Suppressor macrophage treated with lipopolysaccharide for 1 hour (primary cell): ENCODE measurements at regions not wholly inside any gene's neighbourhood (a gene's known extent, or its start where the extent isn't known, plus 50 kb on each side); places are given as distances from the start of the nearest gene placed in this dataset.

Experiments
- DNase-seq, 3 donors: peaks; one replicate each; pipeline ENCODE4 v3.0.0-alpha.2; 2020 to 2022

GRCh38 chr13:103308667-103309066 lies 242.4 kb upstream of the SLC10A2 start:
- no peak for DNase-seq

- DNase-seq = no peak
Observed at GRCh38 chr13:103306163-103306562, 239.9 kb upstream of the SLC10A2 start.

DNA sequence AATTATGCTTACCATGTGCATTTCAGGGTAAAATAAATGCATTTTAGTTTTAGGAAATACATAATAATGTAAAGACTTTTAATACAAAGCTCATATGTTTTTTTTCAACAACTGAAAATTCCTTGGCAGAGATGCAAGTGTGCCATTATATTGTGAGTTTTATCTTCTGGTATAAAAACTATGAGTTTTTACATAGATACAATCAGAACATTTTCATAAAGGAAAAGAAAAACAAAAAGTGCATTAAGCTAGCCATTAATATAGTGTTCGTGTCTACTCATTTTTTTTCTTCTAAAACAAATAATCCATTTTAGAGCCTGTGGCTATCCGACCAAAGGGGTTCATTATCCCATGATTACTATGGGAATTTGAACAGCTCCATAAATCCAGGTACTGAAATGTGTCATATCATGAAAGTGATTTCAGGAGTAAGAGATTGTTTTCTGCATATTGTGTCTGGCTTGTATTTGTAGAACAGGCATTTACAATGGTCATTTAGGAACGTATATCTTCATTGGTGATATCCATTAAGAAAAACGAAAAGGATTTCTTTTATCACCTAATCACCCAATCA lies 236.9 kb upstream of the SLC10A2 start:
- DNase-seq = no peak

- no peak for DNase-seq
Observed at GRCh38 chr13:103302676-103303075, 236.5 kb upstream of the SLC10A2 start.

DNA sequence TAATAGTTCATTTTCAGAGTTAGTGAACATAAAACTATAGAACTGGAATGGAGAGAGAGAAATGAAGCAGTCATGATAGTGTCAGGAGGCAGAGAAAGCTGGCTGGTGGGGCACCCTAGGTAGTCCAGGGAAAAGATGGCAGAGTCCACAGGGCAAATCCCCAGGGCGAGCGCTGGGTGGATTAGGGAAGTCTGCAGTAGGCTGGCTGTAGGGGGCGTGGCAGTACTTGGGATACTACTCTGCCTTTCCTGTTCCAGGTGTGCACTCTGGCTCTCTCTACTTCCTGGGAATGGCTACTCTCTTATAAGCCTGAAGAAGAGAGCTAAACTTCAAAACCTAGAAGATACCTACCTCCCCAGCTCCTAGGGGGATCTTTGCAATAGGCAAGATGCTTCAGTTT lies 232.9 kb upstream of the SLC10A2 start:
- no peak for DNase-seq

DNA sequence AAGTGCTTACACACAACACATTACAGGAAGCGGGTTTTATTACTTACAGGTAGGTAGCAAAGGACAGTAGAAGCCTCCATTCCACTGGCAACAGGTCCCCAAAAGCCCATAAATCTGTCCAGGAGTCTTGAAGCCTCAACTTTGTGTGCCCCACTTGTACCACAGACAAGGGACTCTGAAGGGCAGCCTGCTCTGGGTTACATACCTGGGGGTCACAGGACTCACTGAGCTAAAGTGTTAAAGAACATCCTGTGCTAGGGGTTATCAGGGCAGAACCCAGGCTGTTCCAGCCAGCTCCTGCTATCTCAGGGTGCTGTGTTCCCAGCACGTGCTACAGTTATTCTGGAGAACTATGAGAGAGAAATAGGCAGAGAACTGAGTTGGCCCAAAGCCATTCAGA lies 230.9 kb upstream of the SLC10A2 start:
- no peak for DNase-seq

- DNase-seq = no peak
Observed at GRCh38 chr13:103291798-103292572, 225.8 kb upstream of the SLC10A2 start.

- DNase-seq = no peak
Observed at GRCh38 chr13:103291226-103291625, 225.0 kb upstream of the SLC10A2 start.

DNA sequence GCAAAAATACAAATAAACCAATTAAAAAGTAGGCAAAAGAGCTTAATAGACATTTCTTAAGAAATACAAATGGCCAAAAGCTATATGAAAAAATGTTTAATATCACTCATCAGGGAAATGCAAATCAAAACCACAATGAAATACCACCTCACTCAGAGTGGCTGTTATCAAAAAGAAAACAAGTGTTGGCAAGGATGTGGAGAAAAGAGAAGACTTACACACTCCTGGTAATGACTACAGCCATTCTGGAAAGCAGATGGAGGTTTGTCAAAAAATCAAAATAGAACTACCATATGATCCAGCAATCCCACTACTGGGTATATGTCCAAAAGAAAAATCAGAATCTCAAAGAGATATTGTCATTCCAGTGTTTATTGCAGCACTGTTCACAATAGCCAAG lies 223.5 kb upstream of the SLC10A2 start:
- DNase-seq = no peak

GRCh38 chr13:103288114-103288513 lies 221.9 kb upstream of the SLC10A2 start:
- DNase-seq = no peak

- no peak for DNase-seq
Observed at GRCh38 chr13:103287659-103288058, 221.4 kb upstream of the SLC10A2 start.

GRCh38 chr13:103284466-103284865 lies 218.2 kb upstream of the SLC10A2 start:
- DNase-seq = no peak

- DNase-seq = no peak
Observed at GRCh38 chr13:103283451-103283820, 217.2 kb upstream of the SLC10A2 start.

GRCh38 chr13:103282571-103283450 lies 216.6 kb upstream of the SLC10A2 start:
- DNase-seq = no peak

DNA sequence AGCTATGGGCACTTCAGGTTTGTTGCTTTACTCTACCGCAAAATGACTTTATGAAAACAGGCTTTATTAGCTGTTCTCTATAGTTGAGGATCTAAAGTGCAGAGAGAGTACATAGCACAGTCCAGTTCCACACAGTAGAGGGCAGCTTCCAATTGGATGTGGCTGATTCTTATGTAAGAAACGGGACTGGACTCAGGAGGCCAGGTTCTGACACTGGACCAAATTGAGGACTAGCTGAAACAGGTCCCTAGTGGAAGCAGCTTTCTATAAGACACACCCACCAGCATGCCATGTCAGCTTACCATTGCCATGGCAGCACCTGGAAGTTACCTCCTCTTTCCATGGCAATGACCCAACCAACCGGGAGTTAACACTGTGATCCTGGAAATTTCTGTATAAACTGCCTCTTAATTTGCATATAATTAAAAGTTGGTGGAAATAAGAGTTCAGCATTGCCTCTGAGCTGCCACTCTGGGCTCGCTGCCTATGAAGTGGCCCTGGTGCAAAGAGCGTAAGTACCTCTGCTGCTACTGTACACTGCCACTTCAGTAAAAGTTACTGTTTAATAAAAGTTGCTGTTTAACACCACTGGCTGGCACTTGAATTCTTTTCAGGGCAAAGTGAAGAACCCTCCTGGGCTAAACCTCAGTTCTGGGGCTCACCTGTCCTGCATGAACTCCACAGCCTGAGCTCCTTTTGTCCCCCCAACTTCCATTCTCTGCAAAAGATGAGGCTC lies 211.9 kb upstream of the SLC10A2 start:
- no peak for DNase-seq

DNA sequence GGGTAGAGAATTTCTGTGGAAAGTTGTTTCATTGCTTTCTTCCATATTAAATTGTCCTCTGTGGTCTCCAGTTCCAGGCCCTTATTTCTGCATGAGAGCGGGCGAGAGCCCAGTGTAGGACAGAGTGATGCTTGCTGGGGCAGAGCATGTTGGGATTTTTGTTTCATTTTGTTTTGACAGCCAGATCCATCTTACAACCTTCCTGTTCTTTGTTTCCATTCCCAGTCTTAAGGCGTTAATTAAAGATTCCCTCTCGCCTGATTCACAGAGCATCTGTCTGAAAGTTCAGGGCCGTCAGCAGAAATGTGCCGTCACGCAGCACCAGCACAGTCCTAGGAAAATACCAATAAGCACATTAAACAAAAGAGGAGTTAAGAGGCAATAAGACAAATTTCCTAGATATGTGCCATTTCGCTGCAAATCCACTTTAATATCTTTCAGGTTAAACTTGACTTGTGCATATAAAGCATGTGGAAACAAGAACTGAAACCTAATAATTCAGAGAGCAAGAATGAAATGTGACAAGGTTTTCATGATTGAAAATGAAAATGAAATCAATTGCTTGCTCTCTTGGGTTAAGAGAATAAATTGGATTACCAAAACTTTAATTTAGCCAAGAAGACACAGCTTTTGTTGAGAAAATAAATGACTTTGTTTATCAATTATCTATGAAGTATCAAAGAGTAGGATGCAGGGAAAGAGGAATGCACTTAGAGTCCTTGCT lies 210.7 kb upstream of the SLC10A2 start:
- no peak for DNase-seq

DNA sequence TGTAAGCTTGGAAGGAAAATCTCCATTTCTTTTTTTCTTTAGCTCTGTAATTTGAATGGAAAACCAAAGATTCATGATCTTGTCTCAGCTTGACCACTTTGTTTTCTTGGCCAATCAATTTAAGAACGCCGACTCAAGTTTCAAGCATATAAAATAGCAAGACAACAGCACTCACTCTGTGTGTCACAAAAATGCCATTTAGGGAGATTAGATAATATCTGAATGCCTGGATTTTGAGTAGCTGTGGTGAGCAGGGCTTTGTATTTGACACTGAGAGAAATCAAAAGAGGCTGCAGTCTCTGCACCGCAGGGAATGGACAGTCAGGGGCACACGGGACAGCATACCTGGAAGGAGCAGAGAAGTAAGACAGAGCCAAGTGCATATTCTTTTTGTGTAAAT lies 209.5 kb upstream of the SLC10A2 start:
- DNase-seq = no peak

DNA sequence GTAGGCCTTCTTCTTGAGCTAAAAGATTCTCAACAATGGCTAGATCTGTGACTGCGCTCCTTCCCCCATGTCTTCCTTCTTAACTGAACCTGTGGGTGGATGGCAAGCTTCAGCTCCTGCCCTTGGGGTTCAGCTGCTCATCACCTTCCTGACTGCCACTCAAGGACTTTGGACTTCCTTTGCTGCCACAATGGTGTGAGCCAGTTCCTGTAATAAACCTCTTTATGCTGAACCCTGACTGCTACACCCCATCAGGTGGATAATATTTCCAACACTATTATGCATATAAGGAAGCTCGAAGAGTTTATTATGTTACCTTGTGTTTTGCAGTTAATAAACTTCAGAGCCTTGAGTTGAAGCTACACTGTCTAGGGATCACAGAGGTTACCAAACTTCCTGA lies 208.9 kb upstream of the SLC10A2 start:
- DNase-seq = no peak

- no peak for DNase-seq
Observed at GRCh38 chr13:103273825-103274224, 207.6 kb upstream of the SLC10A2 start.

GRCh38 chr13:103272770-103273169 lies 206.6 kb upstream of the SLC10A2 start:
- DNase-seq = no peak

- no peak for DNase-seq
Observed at GRCh38 chr13:103263448-103263847, 197.2 kb upstream of the SLC10A2 start.

- DNase-seq = no peak
Observed at GRCh38 chr13:103255587-103256301, 189.5 kb upstream of the SLC10A2 start.
